HepG2 (cell line): ENCODE measurements at regions not wholly inside any gene's neighbourhood (a gene's known extent, or its start where the extent isn't known, plus 50 kb on each side); places are given as distances from the start of the nearest gene placed in this dataset.

Experiments used
- ATAC-seq: fragments of 200-7000 bp; cut with Tn5 transposase; 3 replicates; pipeline ENCODE4 v1.9.1; 2020; ENCODE audit warnings: mild to moderate bottlenecking, moderate library complexity
- BruUV-seq: library from RNA; stranded (reverse); fragments of 400-500 nt; replicated peaks from 2 replicates; lab custom pipeline; 2021; lab: Mats Ljungman, UMichigan
- CTCF ChIA-PET: fragments of 300-600 bp; formaldehyde crosslinking; extraction: SDS; loops from one replicate; lab custom pipeline; 2021; ENCODE audit warnings: low total read pairs, inconsistent platforms, low intra/inter-chr PET ratio; lab: Yijun Ruan, JAX
- POLR2A ChIA-PET: fragments of 350-600 bp; sonication (Branson Sonifier 250); formaldehyde crosslinking; loops from one replicate; lab custom pipeline; 2020; ENCODE audit warnings: antibody characterized with exemption, inconsistent platforms; lab: Yijun Ruan, JAX
- DNase-seq: peaks from one replicate; pipeline ENCODE4 v3.0.0-alpha.2; 2015; ENCODE audit warnings: low spot score
- FAIRE-seq: peaks from 3 replicates; lab custom pipeline; 2011; peaks lifted over from hg19 to GRCh38; lab: Jason Lieb, UNC
- H2AFZ ChIP-seq: one replicate; pipeline ENCODE4 v1.6.1; 2011; ENCODE audit warnings: low read length, inconsistent platforms
- H3K27ac ChIP-seq: fragments of 300-600 bp; 3 replicates; pipeline ENCODE4 v1.8.0; 2011; ENCODE audit warnings: mixed run types, mild to moderate bottlenecking, mixed read lengths, low read length, inconsistent platforms; ENCODE audit not compliant: insufficient read depth; ENCODE audit errors: extremely low read length
- H3K27me3 ChIP-seq, 2 experiments: fragments of 200-600 bp in 1 of 2; 2 replicates in 1 of 2; 3 replicates in 1 of 2; pipeline versions ENCODE4 v1.6.0 to v1.8.0; 2011; ENCODE audit warnings: low read length in 2 of 2, mild to moderate bottlenecking in 2 of 2, moderate library complexity in 2 of 2, inconsistent platforms in 1 of 2; ENCODE audit not compliant: insufficient read depth in 2 of 2, control insufficient read depth in 1 of 2
- H3K36me3 ChIP-seq, 2 experiments: fragments of 200-600 bp in 1 of 2; replicated peaks in 1 of 2; 2 replicates in 1 of 2; 3 replicates in 1 of 2; pipeline versions ENCODE4 v1.5.1 to v1.8.0; 2011; ENCODE audit warnings: low read length in 2 of 2, inconsistent platforms in 1 of 2; ENCODE audit not compliant: insufficient read depth in 2 of 2, control insufficient read depth in 1 of 2
- H3K4me1 ChIP-seq: 2 replicates; pipeline ENCODE4 v1.5.1; 2012; ENCODE audit warnings: low read length, inconsistent platforms; ENCODE audit not compliant: insufficient read depth
- H3K4me2 ChIP-seq: 2 replicates; pipeline ENCODE4 v1.6.0; 2011; ENCODE audit warnings: low read depth, low read length, inconsistent platforms
- H3K4me3 ChIP-seq, 3 experiments: fragments of 200-600 bp in 1 of 3; sonication (generic), shearing (Covaris generic) in 1 of 3; replicated peaks in 1 of 3; 2 replicates each; pipeline ENCODE4 v1.5.1; 2011 to 2016; ENCODE audit warnings: low read length in 3 of 3, inconsistent platforms in 2 of 3, low read depth in 2 of 3, mild to moderate bottlenecking in 2 of 3, control low read depth in 1 of 3, mixed read lengths in 1 of 3; ENCODE audit not compliant: insufficient read depth in 1 of 3
- H3K79me2 ChIP-seq: one replicate; pipeline ENCODE4 v1.6.1; 2011; ENCODE audit warnings: low read length, inconsistent platforms; ENCODE audit not compliant: insufficient read depth
- H3K9ac ChIP-seq: 2 replicates; pipeline ENCODE4 v1.6.0; 2011; ENCODE audit warnings: mild to moderate bottlenecking, low read depth, low read length, inconsistent platforms; ENCODE audit not compliant: insufficient read depth
- H3K9me3 ChIP-seq: 2 replicates; pipeline ENCODE4 v1.5.1; 2012; ENCODE audit warnings: mild to moderate bottlenecking, low read length
- H4K20me1 ChIP-seq: 2 replicates; pipeline ENCODE4 v1.6.0; 2011; ENCODE audit warnings: inconsistent platforms, mild to moderate bottlenecking, low read length, moderate library complexity; ENCODE audit not compliant: insufficient read depth
- NFIB ChIP-seq: sonication (generic); formaldehyde crosslinking; IDR thresholded peaks from 2 replicates; pipeline ENCODE4 v1.9.0; 2021; ENCODE audit warnings: missing genetic modification reagents, mild to moderate bottlenecking, borderline replicate concordance
- NFKB2 ChIP-seq: sonication (generic); formaldehyde crosslinking; IDR thresholded peaks from 2 replicates; pipeline ENCODE4 v1.4.0; 2020; ENCODE audit warnings: missing genetic modification reagents, borderline replicate concordance
- POLR2AphosphoS5 ChIP-seq: IDR thresholded peaks from 2 replicates; pipeline ENCODE4 v1.6.1; 2012; ENCODE audit warnings: low read depth, low read length
- SYNCRIP ChIP-seq: fragments of 200-400 bp; formaldehyde crosslinking; IDR thresholded peaks from 2 replicates; pipeline ENCODE4 v1.6.1; 2018; ENCODE audit warnings: mild to moderate bottlenecking, low read depth, low read length; ENCODE audit not compliant: insufficient read depth
- ZNF598 ChIP-seq: sonication (generic); formaldehyde crosslinking; IDR thresholded peaks from 2 replicates; pipeline ENCODE4 v1.5.1; 2020; ENCODE audit warnings: mild to moderate bottlenecking, missing genetic modification reagents, borderline replicate concordance
- WGBS: methylation state at CpG from one replicate; pipeline ENCODE4 v1.1.6; 2017; ENCODE audit warnings: low lambda C conversion rate; 5-methylcytosine and 5-hydroxymethylcytosine counted together
- in situ Hi-C: cut with HindIII; loops from 2 replicates; pipeline ENCODE4 v1.10.0; 2017; ENCODE audit warnings: low pct_unique_long_range_greater_than_20kb; ENCODE audit not compliant: extremely low pct_ligation_motif_present
- intact Hi-C: fragments of 100-400 bp; cut with micrococcal nuclease; formaldehyde crosslinking; loops from one replicate; pipeline ENCODE4 v1.10.0; 2022; ENCODE audit not compliant: unreplicated experiment
- TF ChIP-seq, protein P1 (sequence below): sonication (generic); formaldehyde crosslinking; IDR thresholded peaks from 2 replicates; pipeline ENCODE4 v1.4.0; 2020; ENCODE audit warnings: missing genetic modification reagents
- TF ChIP-seq, protein P2 (sequence below): IDR thresholded peaks from 2 replicates; pipeline ENCODE4 v1.6.1; 2016; ENCODE audit warnings: mild to moderate bottlenecking
- TF ChIP-seq, protein P3 (sequence below): sonication (generic); formaldehyde crosslinking; IDR thresholded peaks from 2 replicates; pipeline ENCODE4 v1.5.1; 2020; ENCODE audit warnings: missing genetic modification reagents, mild to moderate bottlenecking, borderline replicate concordance
- TF ChIP-seq, protein P4 (sequence below): sonication (generic); formaldehyde crosslinking; IDR thresholded peaks from 2 replicates; pipeline ENCODE4 v1.4.0; 2020; ENCODE audit warnings: missing genetic modification reagents, borderline replicate concordance
- TF ChIP-seq, protein P5 (sequence below): sonication (generic); formaldehyde crosslinking; IDR thresholded peaks from 2 replicates; pipeline ENCODE4 v1.5.1; 2020; ENCODE audit warnings: mild to moderate bottlenecking, missing genetic modification reagents, moderate library complexity

DNA sequence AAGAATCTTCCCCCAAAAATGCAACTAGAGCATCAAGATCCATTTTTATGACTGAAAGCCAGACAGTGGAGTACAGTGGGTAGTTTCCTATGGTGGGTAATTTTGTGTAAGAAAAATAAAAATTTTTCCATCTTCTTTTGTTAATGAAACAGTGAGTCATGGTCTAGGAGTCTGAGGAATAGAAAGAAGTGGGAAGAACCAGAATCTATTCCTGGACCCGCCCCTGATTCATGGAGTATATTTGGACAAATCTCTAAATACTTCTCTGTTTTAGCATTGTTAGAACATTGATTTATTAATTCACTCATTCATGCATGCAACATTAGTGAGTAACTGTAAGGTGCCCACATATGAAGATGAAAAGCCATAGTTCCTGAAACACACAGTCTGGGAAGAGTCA is 304.5 kb upstream of the GPR149 start (continued):
- TF ChIP-seq, protein P1, sequence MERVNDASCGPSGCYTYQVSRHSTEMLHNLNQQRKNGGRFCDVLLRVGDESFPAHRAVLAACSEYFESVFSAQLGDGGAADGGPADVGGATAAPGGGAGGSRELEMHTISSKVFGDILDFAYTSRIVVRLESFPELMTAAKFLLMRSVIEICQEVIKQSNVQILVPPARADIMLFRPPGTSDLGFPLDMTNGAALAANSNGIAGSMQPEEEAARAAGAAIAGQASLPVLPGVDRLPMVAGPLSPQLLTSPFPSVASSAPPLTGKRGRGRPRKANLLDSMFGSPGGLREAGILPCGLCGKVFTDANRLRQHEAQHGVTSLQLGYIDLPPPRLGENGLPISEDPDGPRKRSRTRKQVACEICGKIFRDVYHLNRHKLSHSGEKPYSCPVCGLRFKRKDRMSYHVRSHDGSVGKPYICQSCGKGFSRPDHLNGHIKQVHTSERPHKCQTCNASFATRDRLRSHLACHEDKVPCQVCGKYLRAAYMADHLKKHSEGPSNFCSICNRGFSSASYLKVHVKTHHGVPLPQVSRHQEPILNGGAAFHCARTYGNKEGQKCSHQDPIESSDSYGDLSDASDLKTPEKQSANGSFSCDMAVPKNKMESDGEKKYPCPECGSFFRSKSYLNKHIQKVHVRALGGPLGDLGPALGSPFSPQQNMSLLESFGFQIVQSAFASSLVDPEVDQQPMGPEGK (CRISPR knock-in tag), result no peak
- TF ChIP-seq, protein P2, sequence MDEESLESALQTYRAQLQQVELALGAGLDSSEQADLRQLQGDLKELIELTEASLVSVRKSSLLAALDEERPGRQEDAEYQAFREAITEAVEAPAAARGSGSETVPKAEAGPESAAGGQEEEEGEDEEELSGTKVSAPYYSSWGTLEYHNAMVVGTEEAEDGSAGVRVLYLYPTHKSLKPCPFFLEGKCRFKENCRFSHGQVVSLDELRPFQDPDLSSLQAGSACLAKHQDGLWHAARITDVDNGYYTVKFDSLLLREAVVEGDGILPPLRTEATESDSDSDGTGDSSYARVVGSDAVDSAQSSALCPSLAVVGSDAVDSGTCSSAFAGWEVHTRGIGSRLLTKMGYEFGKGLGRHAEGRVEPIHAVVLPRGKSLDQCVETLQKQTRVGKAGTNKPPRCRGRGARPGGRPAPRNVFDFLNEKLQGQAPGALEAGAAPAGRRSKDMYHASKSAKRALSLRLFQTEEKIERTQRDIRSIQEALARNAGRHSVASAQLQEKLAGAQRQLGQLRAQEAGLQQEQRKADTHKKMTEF (CRISPR knock-in tag), result no peak

DNA sequence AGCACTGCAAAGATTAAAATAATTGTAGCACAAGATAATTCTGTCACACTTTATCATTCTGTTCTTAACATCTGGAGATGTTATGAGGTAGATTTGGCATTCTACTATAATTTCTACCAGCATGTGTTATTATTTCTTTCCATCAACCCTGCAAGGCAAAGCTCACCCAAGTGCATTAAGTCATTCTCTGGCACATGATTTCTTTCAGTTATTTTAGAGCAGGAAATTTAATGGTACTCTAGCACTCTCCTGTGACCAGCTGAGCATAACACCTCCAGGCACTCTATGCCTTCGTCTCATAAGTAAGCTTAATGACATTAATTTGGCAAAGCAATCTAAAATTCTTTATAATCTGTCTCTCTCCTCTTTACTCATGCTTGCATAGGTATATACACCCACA is 300.2 kb upstream of the GPR149 start:
- Histone ChIP-seq H3K4me1 (no peaks in the 10 kb centered on the region), H3K36me3 (no peaks in the 10 kb centered on the region), H3K4me2 (no peak overlapping the region), H3K27me3 (no peaks in the 10 kb centered on the region), H2AFZ (no peak overlapping the region), H3K4me3 (no peak overlapping the region), H3K79me2 (no peaks in the 10 kb centered on the region), H3K27ac (no peak overlapping the region), H4K20me1 (no peaks in the 10 kb centered on the region), H3K9ac (no peak overlapping the region), H3K9me3 (no peaks in the 10 kb centered on the region)
- FAIRE-seq, result no peak
- intact Hi-C loops (no loop called here), in situ Hi-C loops (no loop called here)
- ATAC-seq, result no peak
- ChIA-PET CTCF (no interaction called here), POLR2A (no interaction called here)
- WGBS, result 3% methylated on average over 1 of the region's 1 CpG
- no TSS peak for BruUV-seq
- DNase-seq, result no peak
- TF ChIP-seq SYNCRIP (no peak), NFIB (no peak), POLR2AphosphoS5 (no peak), NFKB2 (CRISPR knock-in tag) (no peak), ZNF598 (CRISPR knock-in tag) (no peak)
- TF ChIP-seq, protein P3, sequence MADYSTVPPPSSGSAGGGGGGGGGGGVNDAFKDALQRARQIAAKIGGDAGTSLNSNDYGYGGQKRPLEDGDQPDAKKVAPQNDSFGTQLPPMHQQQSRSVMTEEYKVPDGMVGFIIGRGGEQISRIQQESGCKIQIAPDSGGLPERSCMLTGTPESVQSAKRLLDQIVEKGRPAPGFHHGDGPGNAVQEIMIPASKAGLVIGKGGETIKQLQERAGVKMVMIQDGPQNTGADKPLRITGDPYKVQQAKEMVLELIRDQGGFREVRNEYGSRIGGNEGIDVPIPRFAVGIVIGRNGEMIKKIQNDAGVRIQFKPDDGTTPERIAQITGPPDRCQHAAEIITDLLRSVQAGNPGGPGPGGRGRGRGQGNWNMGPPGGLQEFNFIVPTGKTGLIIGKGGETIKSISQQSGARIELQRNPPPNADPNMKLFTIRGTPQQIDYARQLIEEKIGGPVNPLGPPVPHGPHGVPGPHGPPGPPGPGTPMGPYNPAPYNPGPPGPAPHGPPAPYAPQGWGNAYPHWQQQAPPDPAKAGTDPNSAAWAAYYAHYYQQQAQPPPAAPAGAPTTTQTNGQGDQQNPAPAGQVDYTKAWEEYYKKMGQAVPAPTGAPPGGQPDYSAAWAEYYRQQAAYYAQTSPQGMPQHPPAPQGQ (CRISPR knock-in tag), result no peak
- TF ChIP-seq, protein P4, sequence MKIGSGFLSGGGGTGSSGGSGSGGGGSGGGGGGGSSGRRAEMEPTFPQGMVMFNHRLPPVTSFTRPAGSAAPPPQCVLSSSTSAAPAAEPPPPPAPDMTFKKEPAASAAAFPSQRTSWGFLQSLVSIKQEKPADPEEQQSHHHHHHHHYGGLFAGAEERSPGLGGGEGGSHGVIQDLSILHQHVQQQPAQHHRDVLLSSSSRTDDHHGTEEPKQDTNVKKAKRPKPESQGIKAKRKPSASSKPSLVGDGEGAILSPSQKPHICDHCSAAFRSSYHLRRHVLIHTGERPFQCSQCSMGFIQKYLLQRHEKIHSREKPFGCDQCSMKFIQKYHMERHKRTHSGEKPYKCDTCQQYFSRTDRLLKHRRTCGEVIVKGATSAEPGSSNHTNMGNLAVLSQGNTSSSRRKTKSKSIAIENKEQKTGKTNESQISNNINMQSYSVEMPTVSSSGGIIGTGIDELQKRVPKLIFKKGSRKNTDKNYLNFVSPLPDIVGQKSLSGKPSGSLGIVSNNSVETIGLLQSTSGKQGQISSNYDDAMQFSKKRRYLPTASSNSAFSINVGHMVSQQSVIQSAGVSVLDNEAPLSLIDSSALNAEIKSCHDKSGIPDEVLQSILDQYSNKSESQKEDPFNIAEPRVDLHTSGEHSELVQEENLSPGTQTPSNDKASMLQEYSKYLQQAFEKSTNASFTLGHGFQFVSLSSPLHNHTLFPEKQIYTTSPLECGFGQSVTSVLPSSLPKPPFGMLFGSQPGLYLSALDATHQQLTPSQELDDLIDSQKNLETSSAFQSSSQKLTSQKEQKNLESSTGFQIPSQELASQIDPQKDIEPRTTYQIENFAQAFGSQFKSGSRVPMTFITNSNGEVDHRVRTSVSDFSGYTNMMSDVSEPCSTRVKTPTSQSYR, result no peak
- TF ChIP-seq, protein P5, sequence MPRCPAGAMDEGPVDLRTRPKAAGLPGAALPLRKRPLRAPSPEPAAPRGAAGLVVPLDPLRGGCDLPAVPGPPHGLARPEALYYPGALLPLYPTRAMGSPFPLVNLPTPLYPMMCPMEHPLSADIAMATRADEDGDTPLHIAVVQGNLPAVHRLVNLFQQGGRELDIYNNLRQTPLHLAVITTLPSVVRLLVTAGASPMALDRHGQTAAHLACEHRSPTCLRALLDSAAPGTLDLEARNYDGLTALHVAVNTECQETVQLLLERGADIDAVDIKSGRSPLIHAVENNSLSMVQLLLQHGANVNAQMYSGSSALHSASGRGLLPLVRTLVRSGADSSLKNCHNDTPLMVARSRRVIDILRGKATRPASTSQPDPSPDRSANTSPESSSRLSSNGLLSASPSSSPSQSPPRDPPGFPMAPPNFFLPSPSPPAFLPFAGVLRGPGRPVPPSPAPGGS, result no peak
